ENCODE measurements at regions not wholly inside any gene's neighbourhood (a gene's known extent, or its start where the extent isn't known, plus 50 kb on each side); places are given as distances from the start of the nearest gene placed in this dataset.
"Not testable (repeated sequence)": the region's sequence is repeated elsewhere in the genome, so short reads cannot be mapped to it uniquely, and the experiment has no call there.

GRCh38 chr5:143908959-143909358 lies 97.0 kb downstream of the HMHB1 start:
- no peak for DNase-seq (ENCODE audit: low read depth)

DNA sequence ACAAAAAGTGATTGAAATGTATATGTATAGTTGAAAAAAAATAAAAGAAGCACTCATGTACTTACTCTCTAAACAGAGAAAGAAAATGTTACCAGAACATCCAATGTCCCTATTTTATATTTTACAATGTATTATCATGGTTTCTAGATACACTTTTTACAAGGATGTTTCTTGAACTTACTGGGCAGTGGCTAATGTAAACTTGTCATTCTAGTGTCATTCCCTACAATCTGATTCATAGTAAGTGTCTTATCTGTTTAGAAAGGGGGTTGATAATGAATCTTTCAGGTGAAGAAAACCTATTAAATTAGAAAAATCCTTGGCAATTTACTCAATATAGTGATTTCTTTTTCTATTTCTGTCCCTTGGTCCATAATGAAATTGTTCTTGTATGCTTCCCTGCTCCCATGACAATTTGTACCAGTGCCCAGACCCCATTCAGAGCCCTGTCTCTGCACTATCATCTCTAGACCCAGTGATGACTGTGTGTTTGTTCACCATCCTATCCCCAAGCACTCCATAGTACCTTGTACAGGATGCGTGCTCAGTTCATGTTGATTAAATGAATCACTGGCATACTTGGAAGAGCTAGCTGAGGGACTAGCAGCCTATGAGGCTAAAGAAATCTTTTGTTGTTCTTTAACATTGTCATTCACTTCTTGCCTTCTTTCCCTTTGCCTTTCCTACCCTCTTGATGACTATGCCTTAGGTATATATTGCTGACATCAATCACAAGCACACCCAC lies 101.2 kb downstream of the HMHB1 start:
- peak; percentile 95 for DNase-seq (ENCODE audit: low read depth)

GRCh38 chr5:143914756-143915155 lies 102.8 kb downstream of the HMHB1 start:
- no peak for DNase-seq (ENCODE audit: low read depth)

- peak; percentile 44 for DNase-seq (ENCODE audit: low read depth)
These were observed 104.5 kb downstream of the HMHB1 start for GRCh38 chr5:143916451-143916850.

DNA sequence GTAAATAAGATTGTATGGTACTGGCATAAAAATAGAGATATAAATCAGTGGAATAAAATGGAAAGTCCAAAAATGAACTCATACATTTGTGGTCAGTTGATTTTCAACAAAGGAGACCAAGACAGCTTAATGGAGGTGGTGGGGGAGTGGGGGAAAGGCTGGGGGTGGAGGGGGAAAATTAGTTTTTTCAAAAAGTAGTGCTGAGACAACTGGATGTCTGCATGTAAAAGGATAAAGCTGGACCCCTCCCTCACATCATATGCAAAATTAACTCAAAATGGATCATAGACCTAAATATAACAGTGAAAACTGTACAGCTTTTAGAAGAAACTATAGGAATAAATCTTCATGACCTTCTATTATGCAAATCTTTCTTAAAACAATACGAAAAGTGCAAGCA lies 107.0 kb downstream of the HMHB1 start:
- DNase-seq (ENCODE audit: low read depth), result no peak

DNA sequence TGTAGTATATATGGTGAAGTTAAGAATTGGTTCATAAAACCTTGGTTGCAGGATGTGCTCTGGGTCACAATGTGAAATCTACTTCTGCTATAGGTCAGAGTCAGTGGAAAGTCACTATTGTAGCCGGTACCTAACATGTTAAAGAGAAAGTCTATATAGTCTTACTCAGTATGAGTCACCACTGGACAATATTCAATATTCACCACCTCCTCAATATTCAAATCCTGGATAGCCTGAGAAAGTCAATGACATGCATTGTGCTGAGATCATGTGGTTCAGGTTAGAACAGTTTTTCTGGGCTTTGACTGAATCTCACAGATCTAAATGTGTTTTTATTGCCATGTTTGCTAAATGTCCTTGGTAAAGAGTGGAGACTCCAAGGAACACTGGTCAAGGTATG lies 108.8 kb downstream of the HMHB1 start:
- peak; percentile 93 for DNase-seq (ENCODE audit: low read depth)

GRCh38 chr5:143921525-143922311 lies 109.8 kb downstream of the HMHB1 start:
- DNase-seq (ENCODE audit: low read depth), result peak; percentile 97

DNA sequence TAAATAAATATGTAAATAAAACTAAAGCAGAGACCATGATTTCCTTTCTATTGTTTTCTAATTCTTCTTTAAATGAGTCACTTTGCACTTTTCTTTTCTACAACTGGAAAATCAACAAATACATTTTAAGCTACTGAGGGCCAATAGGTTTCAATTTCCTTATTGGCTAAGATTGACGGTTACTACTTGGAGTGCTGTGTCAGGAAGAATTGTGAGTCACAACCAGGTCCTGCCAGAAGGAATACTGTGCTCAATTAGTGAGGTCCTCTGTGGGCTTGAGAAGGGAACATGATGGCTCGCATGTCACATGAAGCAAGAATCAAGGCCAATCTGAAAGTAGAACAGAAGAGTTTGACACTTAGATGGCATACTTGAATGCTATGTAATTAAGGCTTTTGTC lies 110.8 kb downstream of the HMHB1 start:
- peak; percentile 79 for DNase-seq (ENCODE audit: low read depth)

- peak; percentile 78 for DNase-seq (ENCODE audit: low read depth)
These were observed 111.8 kb downstream of the HMHB1 start for GRCh38 chr5:143923634-143924266.

DNA sequence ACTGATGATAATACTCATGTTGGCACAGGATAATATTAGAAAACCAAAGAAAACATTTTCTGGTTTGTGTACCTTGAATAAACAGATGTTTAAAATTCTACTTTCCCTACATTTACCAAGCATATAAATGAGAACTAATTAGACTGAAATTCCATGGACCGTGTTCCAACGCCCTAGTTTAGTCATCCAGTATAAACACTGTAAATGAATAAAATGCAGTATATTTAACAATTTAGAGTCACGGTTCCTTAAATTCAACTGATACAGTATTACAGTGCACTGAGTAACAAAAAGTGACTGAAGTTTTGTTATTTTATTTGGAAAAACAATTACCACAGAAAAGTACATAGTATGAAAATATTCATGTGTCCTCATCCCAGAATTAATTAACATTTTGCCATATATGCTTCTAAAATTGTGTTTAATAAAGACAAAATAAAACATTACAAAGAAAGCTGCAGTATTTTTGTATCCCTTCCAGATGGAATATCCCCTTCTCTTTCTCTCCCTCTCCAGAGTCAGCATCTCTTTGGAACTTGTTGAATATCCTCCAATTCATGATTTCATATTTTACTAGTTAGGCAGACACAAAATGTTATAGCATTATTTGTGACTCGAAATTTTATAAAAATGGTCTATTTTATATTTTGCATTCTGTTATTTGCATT lies 112.5 kb downstream of the HMHB1 start:
- peak; percentile 42 for DNase-seq (ENCODE audit: low read depth)

DNA sequence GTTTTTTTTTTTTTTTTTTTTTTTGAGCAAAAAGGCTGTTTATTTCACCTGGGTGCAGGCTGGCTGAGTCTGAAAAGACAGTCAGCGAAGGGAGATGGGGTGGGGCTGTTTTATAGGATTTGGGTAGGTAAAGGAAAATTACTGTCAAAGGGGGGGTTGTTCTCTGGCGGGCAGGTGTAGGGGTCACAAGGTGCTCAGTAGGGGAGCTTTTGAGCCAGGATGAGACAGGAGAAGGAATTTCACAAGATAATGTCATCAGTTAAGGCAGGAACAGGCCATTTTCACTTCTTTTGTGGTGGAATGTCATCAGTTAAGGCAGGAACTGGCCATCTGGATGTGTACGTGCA lies 113.0 kb downstream of the HMHB1 start:
- DNase-seq (ENCODE audit: low read depth), result not testable (repeated sequence)

- DNase-seq (ENCODE audit: low read depth), result no peak
These were observed 117.5 kb downstream of the HMHB1 start for GRCh38 chr5:143929486-143929885.

GRCh38 chr5:143930561-143930960 lies 118.6 kb downstream of the HMHB1 start:
- no peak for DNase-seq (ENCODE audit: low read depth)

GRCh38 chr5:143931476-143931875 lies 119.5 kb downstream of the HMHB1 start:
- DNase-seq (ENCODE audit: low read depth), result no peak

DNA sequence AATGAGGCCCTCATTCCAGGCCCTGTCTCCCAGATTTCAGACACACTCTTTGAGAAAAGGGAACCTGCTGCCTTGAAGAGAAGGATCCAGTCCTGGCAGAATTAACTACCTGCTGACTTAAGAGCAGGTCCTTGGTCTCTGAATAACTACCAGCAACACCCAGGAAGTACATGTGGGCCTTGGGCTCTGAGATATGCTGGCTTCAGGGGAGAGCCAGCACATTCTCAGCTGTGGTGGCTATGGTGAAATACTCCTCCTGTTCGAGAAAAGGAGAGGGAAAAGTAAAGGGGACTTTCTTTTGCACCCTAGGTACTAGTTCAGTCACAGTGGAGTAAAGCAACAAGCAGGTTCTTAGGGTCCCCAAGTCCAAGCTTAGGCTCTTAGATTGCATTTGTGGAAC lies 120.0 kb downstream of the HMHB1 start:
- DNase-seq (ENCODE audit: low read depth), result no peak

DNA sequence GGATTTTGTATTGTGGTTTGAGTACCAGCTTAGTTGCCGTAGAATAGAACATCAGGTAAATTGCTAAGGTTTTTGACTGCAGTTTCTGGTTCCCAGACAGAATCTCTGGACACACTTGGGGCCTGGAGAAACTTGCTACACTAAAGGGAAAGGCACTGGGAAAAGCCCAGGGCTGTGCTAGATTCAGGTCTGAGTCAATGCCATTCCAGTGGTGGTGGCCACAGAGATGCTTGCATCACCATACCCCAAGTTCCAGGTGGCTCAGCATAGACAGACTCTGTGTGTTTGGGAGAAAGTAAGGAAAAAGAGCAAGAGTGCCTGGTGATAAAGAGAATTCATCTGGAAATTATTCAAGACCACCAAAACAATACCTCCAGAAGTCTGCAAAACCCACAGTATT lies 120.6 kb downstream of the HMHB1 start:
- peak; percentile 56 for DNase-seq (ENCODE audit: low read depth)

GRCh38 chr5:143933451-143933850 lies 121.5 kb downstream of the HMHB1 start:
- peak; percentile 34 for DNase-seq (ENCODE audit: low read depth)

DNA sequence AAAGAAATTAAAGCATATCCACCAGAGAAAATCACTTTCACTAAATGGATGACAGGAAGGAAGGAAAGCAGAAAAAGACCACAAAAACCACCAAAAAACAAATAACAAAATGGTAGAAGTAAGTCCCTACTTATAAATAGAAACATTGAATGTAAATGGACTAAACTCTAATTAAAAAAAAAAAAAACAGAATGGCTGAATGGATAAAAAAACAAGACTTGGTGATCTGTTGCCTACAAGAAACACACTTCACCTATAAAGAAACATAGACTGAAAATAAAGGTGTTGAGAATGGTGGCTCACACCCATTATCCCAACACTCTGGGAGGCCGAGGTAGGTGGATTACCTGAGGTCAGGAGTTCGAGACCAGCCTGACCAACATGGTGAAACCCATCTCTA lies 122.9 kb downstream of the HMHB1 start:
- DNase-seq (ENCODE audit: low read depth), result no peak

DNA sequence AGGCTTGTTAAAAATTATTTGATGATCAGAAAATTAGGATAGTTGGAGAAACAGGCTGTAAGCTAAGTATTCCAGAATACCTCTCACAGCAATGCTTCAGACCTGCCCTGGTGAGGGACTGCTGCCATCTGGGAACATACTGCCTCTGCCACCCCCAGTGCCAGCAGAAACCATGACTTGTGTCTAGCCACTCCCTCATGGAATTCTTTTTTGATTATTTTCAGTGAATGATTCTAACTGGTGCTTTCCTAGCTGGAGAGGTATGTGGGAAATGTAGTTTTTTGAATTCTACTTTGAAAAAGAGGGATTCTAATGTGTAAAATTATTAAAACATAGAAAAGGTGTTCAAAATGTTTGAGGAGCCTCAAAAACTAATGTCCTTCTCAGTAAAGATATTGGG lies 126.3 kb downstream of the HMHB1 start:
- peak; percentile 31 for DNase-seq (ENCODE audit: low read depth)

GRCh38 chr5:143946837-143947236 lies 134.9 kb downstream of the HMHB1 start:
- DNase-seq (ENCODE audit: low read depth), result no peak

GRCh38 chr5:143947313-143947712 lies 135.4 kb downstream of the HMHB1 start:
- DNase-seq (ENCODE audit: low read depth), result no peak

DNA sequence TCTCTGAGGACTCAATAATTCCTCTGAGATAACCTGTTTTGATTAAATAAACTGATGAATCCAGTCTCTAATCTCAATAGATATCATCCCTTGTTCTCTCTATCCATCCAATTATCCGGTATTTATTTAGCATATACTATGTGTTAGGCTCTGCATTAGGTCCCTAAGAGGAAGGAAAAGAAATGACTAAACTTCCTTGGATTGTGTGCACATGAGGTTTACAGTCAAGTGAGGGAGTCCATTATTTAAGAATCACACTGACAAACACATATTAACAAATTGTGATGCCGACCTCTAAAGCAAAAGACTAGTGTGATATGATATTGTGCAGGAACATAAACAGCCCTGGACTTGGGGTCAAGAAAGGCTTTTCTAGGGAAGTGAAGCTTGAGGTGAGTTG lies 140.8 kb downstream of the HMHB1 start:
- DNase-seq (ENCODE audit: low read depth), result no peak

DNA sequence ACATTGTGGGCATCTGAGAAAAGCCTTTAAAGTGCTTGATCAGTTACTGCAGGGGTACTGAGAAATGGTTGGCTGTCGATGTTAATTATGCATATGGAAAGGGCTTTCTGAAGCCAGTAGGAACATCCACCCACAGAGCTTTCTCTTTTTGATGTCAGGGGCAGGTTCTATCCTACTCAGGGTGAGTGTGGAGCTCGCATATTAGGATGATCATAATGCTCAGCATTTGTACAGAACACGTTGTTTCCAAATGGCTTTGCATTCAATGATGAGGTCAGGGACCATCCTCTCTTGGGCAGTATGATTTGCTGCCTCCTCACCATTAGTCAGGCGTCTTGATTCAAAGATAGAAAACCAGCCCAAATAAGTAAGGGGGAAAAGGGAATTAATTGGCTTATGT lies 141.9 kb downstream of the HMHB1 start:
- no peak for DNase-seq (ENCODE audit: low read depth)
